SK-N-SH (cell line): ENCODE measurements at regions not wholly inside any gene's neighbourhood (a gene's known extent, or its start where the extent isn't known, plus 50 kb on each side); places are given as distances from the start of the nearest gene placed in this dataset.

Experiments used
- CTCF ChIA-PET: fragments of 300-600, 350-600 bp; formaldehyde crosslinking; extraction: SDS; loops from one replicate; lab custom pipeline; 2021; lab: Yijun Ruan, JAX
- POLR2A ChIA-PET: fragments of 350-600 bp; sonication (Branson Sonifier 250); formaldehyde crosslinking; extraction: SDS; loops from one replicate; lab custom pipeline; 2020; ENCODE audit warnings: antibody characterized with exemption, inconsistent platforms; lab: Yijun Ruan, JAX
- DNase-seq: peaks from one replicate; pipeline ENCODE4 v3.0.0; 2012
- H2AFZ ChIP-seq: fragments of 200-600 bp; sonication (generic); 2 replicates; pipeline ENCODE4 v1.8.1; 2016; ENCODE audit warnings: antibody characterized with exemption, mild to moderate bottlenecking, low read depth
- H3F3A ChIP-seq: fragments of 200-600 bp; sonication (generic); replicated peaks from 2 replicates; pipeline ENCODE3; 2016; ENCODE audit warnings: antibody characterized with exemption, mild to moderate bottlenecking; ENCODE audit not compliant: insufficient read depth
- H3K27ac ChIP-seq, 2 experiments: fragments of 200-500 bp in 1 of 2; fragments of 200-600 bp in 1 of 2; sonication (Bioruptor generic) in 1 of 2; sonication (generic), shearing (Covaris generic) in 1 of 2; 2 replicates each; pipeline versions ENCODE4 v1.5.1 to v1.6.1; 2014 to 2016; ENCODE audit warnings: low read depth in 2 of 2, inconsistent platforms in 1 of 2, low read length in 1 of 2, mild to moderate bottlenecking in 1 of 2, mixed read lengths in 1 of 2
- H3K27me3 ChIP-seq: fragments of 200-600 bp; sonication (generic), shearing (Covaris generic); 2 replicates; pipeline ENCODE4 v1.6.1; 2016; ENCODE audit warnings: mixed run types; ENCODE audit not compliant: insufficient read depth
- H3K36me3 ChIP-seq, 2 experiments: fragments of 200-500 bp in 1 of 2; fragments of 200-600 bp in 1 of 2; sonication (Bioruptor generic) in 1 of 2; sonication (generic) in 1 of 2; replicated peaks in 1 of 2; 2 replicates each; pipeline versions ENCODE3 to v1.5.1; 2014 to 2016; ENCODE audit warnings: low read length in 1 of 2, mild to moderate bottlenecking in 1 of 2; ENCODE audit not compliant: insufficient read depth in 2 of 2, control insufficient read depth in 1 of 2
- H3K4me1 ChIP-seq, 2 experiments: fragments of 200-500 bp in 1 of 2; fragments of 200-600 bp in 1 of 2; sonication (Bioruptor generic) in 1 of 2; sonication (generic), shearing (Covaris generic) in 1 of 2; 2 replicates each; pipeline versions ENCODE4 v1.5.1 to v1.6.1; 2014 to 2016; ENCODE audit warnings: low read depth in 1 of 2, low read length in 1 of 2, mixed run types in 1 of 2; ENCODE audit not compliant: insufficient read depth in 2 of 2, control insufficient read depth in 1 of 2
- H3K4me2 ChIP-seq: fragments of 200-600 bp; sonication (generic), shearing (Covaris generic); 2 replicates; pipeline ENCODE4 v1.6.1; 2017; ENCODE audit warnings: mixed run types
- H3K4me3 ChIP-seq, 2 experiments: fragments of 200-500 bp in 1 of 2; fragments of 200-600 bp in 1 of 2; sonication (Bioruptor generic) in 1 of 2; sonication (generic), shearing (Covaris generic) in 1 of 2; 2 replicates each; pipeline versions ENCODE4 v1.5.1 to v1.8.1; 2014 to 2016; ENCODE audit warnings: low read depth in 2 of 2, inconsistent platforms in 1 of 2, low read length in 1 of 2, mild to moderate bottlenecking in 1 of 2, mixed read lengths in 1 of 2, moderate library complexity in 1 of 2
- H3K79me2 ChIP-seq: fragments of 200-600 bp; sonication (generic); 2 replicates; pipeline ENCODE4 v1.8.1; 2017; ENCODE audit warnings: mild to moderate bottlenecking; ENCODE audit not compliant: insufficient read depth
- H3K9ac ChIP-seq: fragments of 200-600 bp; sonication (generic); 2 replicates; pipeline ENCODE4 v1.6.1; 2017; ENCODE audit warnings: mixed run types
- H3K9me2 ChIP-seq: fragments of 200-600 bp; sonication (generic); 2 replicates; pipeline ENCODE4 v1.6.1; 2017; ENCODE audit warnings: mixed run types
- H3K9me3 ChIP-seq: fragments of 200-600 bp; sonication (generic); 2 replicates; pipeline ENCODE4 v1.6.1; 2017; ENCODE audit warnings: mixed run types, mild to moderate bottlenecking, moderate library complexity
- H4K20me1 ChIP-seq: fragments of 200-600 bp; sonication (generic); 2 replicates; pipeline ENCODE4 v1.6.1; 2017; ENCODE audit warnings: mild to moderate bottlenecking, mixed run types; ENCODE audit not compliant: insufficient read depth
- ELF1 ChIP-seq: IDR thresholded peaks from 2 replicates; pipeline ENCODE4 v1.4.0; 2012
- GABPA ChIP-seq: IDR thresholded peaks from 2 replicates; pipeline ENCODE4 v1.4.0; 2012; ENCODE audit warnings: low read depth, mild to moderate bottlenecking
- GATA2 ChIP-seq: sonication (generic); formaldehyde crosslinking; IDR thresholded peaks from 2 replicates; pipeline ENCODE4 v1.5.0; 2020; ENCODE audit warnings: mild to moderate bottlenecking, missing genetic modification reagents
- IRF3 ChIP-seq: fragments of 150-350 bp; IDR thresholded peaks from 2 replicates; pipeline ENCODE4 v1.6.1; 2016; ENCODE audit warnings: mild to moderate bottlenecking, low read depth, low read length
- MAX ChIP-seq: IDR thresholded peaks from 2 replicates; pipeline ENCODE4 v1.4.0; 2012; ENCODE audit warnings: low read depth
- NRF1 ChIP-seq: IDR thresholded peaks from 2 replicates; pipeline ENCODE4 v1.6.1; 2012; ENCODE audit warnings: low read depth, mild to moderate bottlenecking, low read length
- RAD21 ChIP-seq: IDR thresholded peaks from 2 replicates; pipeline ENCODE4 v1.6.1; 2012; ENCODE audit warnings: mild to moderate bottlenecking, low read length
- RFX5 ChIP-seq: IDR thresholded peaks from 2 replicates; pipeline ENCODE4 v1.6.1; 2012; ENCODE audit warnings: mild to moderate bottlenecking, improper control_type of control experiment, low read length
- RXRA ChIP-seq: IDR thresholded peaks from 2 replicates; pipeline ENCODE4 v1.4.0; 2012; ENCODE audit warnings: low read depth, mild to moderate bottlenecking, borderline replicate concordance
- SIN3A ChIP-seq: IDR thresholded peaks from 2 replicates; pipeline ENCODE4 v1.6.1; 2012; ENCODE audit warnings: low read depth, mild to moderate bottlenecking, low read length, moderate library complexity, borderline replicate concordance
- TEAD4 ChIP-seq: IDR thresholded peaks from 2 replicates; pipeline ENCODE4 v1.4.0; 2012; ENCODE audit warnings: mild to moderate bottlenecking, borderline replicate concordance; ENCODE audit not compliant: insufficient read depth
- YY1 ChIP-seq: IDR thresholded peaks from 2 replicates; pipeline ENCODE4 v1.4.0; 2012; ENCODE audit warnings: low read depth, mild to moderate bottlenecking
- WGBS: methylation state at CpG from one replicate; pipeline ENCODE4 v1.1.6; 2017; ENCODE audit warnings: low lambda C conversion rate; 5-methylcytosine and 5-hydroxymethylcytosine counted together
- TF ChIP-seq, protein P1 (sequence below): fragments of 150-350 bp; IDR thresholded peaks from 2 replicates; pipeline ENCODE4 v1.6.1; 2017; ENCODE audit warnings: antibody characterized with exemption, low read length, low read depth, borderline replicate concordance
- TF ChIP-seq, protein P2 (sequence below): IDR thresholded peaks from 2 replicates; pipeline ENCODE4 v1.4.0; 2012; ENCODE audit warnings: low read depth, borderline replicate concordance

GRCh38 chr13:47523771-47524170 lies 477.3 kb downstream of the SUCLA2 start:
- Histone ChIP-seq H2AFZ (no peak overlapping the region), H3K4me3 (no peak overlapping the region), H3K4me1 (no peaks in the 10 kb centered on the region; a peak in 1 of 4 replicates), H3K9ac (no peak overlapping the region), H3K9me3 (no peaks in the 10 kb centered on the region), H3K27ac (no peak overlapping the region), H4K20me1 (no peaks in the 10 kb centered on the region), H3F3A (no peaks in the 10 kb centered on the region), H3K79me2 (no peaks in the 10 kb centered on the region), H3K9me2 (no peaks in the 10 kb centered on the region), H3K4me2 (no peak overlapping the region), H3K36me3 (no peaks in the 10 kb centered on the region), H3K27me3 (no peaks in the 10 kb centered on the region)
- 62% methylated on average over 1 of the region's 1 CpG for WGBS
- POLR2A ChIA-PET: no interaction called here
- no peak for DNase-seq
- CTCF ChIA-PET: no interaction called here
- TF ChIP-seq RFX5 (no peak), GATA2 (CRISPR knock-in tag) (no peak)

DNA sequence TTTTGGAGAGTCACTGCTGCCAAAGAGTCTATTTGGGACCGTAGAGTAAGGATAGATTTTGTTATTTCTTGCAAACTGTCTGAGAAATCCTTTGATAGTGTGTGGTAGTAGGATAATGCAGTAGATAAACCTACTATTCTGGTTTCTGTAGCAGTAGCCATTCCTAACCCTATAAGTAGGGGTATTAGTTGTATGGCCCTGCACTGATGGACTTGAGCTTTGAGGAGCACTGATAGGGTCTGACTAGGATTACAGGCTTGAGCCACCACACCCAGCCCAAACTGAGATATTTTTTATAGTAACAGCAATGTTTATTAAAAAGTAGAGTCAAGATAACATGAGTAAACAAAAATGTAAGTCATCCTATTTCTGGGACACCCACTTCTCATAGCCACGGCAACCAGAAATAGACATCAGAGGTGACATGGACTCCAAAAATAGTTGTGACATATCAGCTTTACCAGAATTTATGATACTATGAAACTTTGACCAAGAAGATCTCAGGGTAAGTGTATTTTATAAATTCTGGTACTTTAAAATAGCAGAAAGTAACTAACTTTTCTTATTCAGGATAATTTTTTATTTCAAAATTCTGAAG lies 479.1 kb downstream of the SUCLA2 start:
- POLR2A ChIA-PET: no interaction called here
- Histone ChIP-seq H4K20me1 (no peaks in the 10 kb centered on the region), H3K36me3 (no peaks in the 10 kb centered on the region), H3K79me2 (no peaks in the 10 kb centered on the region), H3K4me1 (no peaks in the 10 kb centered on the region; a peak in 1 of 4 replicates), H3K9me3 (no peaks in the 10 kb centered on the region), H3F3A (no peaks in the 10 kb centered on the region), H2AFZ (no peak overlapping the region), H3K4me2 (no peak overlapping the region), H3K27me3 (no peaks in the 10 kb centered on the region), H3K9ac (no peak overlapping the region), H3K27ac (no peak overlapping the region), H3K4me3 (no peak overlapping the region), H3K9me2 (no peaks in the 10 kb centered on the region)
- 42% methylated on average over 2 of the region's 2 CpGs for WGBS
- DNase-seq: no peak
- TF ChIP-seq ELF1 (no peak), GATA2 (CRISPR knock-in tag) (no peak), YY1 (no peak), RAD21 (no peak), MAX (no peak), NRF1 (no peak), IRF3 (no peak), SIN3A (no peak), TEAD4 (no peak), RXRA (no peak), GABPA (no peak)
- TF ChIP-seq, protein P1, sequence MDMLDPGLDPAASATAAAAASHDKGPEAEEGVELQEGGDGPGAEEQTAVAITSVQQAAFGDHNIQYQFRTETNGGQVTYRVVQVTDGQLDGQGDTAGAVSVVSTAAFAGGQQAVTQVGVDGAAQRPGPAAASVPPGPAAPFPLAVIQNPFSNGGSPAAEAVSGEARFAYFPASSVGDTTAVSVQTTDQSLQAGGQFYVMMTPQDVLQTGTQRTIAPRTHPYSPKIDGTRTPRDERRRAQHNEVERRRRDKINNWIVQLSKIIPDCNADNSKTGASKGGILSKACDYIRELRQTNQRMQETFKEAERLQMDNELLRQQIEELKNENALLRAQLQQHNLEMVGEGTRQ: no peak
- TF ChIP-seq, protein P2, sequence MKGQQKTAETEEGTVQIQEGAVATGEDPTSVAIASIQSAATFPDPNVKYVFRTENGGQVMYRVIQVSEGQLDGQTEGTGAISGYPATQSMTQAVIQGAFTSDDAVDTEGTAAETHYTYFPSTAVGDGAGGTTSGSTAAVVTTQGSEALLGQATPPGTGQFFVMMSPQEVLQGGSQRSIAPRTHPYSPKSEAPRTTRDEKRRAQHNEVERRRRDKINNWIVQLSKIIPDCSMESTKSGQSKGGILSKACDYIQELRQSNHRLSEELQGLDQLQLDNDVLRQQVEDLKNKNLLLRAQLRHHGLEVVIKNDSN: no peak
- TF ChIP-seq, all 33 proteins: peak for 0
- CTCF ChIA-PET: no interaction called here
